ENCODE measurements at regions not wholly inside any gene's neighbourhood (a gene's known extent, or its start where the extent isn't known, plus 50 kb on each side); places are given as distances from the start of the nearest gene placed in this dataset.

DNA sequence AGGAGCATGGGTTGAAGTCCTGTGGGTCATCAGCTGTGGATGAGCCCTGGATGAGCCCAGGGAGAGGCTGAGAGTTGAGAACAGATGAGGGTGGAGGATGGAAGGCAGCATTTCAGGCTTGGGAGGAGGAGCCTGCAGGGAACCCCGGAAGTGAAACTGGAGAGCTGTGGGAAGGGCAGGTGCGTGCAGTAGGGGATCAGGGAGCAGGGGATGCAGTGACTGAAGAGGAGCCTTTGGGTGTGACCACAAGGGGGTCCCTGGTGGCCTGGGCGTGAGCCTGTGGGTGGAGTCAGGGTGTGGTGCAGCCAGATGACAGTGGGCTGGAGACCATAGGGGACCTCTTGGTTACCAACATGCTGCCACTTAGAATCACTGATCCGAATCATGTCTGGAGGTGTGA lies 115.5 kb downstream of the PAPOLA start:
- ATAC-seq = no peak
- no peak for DNase-seq

DNA sequence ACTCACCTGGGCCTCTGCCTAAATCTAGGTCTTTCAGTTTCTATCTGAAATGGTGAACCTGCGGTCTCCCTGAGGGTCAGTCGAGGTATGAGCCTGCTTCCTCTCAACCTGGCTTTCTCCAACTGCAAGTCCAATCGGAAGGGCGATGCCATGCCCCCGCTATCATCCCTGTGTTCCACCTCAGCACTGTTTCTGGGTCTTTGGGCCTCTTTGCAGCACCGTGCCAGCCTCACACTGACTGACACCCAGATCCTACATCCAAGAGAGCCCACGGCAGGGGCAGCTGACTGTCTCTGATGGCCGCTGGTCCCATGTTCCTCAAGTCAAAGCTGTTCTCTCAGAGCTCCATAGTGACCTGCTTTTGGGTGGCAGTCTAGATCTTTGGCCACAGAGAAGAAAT lies 120.7 kb downstream of the PAPOLA start:
- ATAC-seq = no peak
- DNase-seq = no peak

DNA sequence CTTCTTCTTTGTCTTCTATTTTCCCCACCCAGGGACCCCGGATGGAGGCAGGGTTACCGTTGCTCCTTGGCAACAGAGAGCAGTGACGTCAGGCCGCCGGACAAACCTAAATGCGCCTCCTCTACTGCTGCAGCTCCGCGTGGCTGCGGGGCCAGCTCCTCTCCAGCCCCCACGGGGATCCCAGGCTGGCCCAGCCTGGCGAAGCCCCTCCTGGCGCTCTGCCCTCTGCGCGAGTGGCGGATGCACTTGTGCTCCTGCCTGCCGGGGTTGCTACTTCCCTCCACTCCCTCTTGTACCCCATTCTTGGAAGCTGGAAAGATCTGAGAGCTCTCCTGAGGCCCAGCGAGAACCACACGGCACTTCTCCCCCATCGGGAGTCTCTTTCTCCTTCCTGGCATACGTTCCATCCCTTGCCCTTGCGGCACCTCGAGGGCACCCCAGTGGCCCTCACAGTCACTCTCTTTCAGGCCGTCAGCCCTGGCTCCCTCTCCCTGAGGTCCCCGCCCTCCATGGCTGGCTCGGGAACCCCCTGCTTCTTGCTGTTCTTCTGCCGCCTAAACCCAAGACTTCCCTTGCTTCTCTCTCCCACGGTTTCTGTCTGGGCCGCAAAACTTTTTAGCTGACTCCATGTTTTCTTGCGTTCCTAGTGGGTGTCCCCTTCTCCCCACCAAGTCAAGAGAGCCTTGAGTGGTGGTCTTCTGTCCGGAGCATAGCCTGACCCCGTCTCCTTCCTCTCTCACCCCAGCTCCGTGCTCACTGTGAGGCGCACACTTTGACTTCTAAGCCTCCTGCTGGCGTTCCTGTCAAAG lies 121.7 kb downstream of the PAPOLA start:
- ATAC-seq = no peak
- no peak for DNase-seq

DNA sequence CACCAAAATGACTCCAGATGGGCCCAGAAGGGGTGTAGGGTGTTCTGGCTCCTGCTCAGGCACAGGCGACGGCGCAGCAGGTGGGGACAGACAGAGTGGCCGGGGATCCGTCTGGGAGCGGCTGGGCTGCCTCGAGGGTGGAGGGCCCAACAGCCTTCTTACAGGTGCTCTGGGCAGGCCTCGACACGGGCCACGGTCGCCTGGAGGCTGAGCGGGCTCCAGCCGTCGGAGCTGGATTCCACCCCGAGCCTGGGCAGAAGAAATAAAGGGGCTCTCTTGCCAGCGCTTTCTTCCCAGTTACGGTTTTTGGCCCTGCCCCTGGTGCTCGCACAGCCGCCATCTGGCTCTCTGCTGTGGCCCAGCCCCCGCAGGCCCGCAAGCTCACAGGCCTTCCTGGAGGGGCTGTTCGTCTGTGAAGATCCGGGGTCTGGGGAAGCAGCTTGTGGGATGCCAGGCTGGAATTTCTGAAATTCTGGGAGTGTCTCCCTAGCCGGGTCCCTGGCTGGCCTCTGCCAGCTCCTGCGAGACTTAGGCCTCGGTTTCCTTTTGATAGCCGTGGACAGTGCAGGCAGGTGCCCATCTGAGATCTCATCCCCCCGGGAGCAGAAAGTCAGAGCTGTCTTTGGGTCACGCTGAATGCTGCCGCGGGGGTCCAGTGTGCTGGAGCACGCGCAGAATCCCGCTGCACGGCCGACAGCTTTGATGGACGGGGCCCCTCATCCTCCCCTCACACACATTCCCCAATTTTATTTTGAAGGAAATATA lies 122.7 kb downstream of the PAPOLA start:
- DNase-seq (no peak), ATAC-seq (no peak)

DNA sequence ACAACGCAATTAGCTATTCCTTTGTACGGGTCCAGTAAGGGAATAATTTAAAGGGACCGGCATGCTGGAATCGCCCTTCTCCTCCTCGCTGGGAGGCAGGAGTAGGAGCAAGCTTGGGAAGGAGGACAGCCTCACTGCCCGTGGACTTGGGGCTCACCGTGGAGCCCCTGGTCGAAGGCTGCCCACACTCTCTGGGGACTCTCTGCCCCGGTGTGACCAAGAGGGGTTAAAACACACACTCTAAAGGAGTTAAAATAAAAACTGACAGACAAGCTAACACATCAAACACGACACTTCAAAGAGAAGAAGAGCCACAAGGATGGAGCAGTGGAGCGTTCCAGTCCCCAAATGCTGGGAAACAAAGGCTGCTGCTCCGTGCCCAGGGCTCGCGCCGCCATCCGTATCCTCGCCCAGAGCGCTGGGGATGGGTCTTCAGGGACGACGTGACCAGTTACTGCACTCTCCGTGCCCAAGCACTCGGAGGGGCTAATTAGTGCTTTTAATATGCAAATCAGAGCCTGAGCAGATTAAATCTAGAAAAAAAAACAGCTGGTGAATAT lies 123.3 kb downstream of the PAPOLA start:
- DNase-seq (no peak), ATAC-seq (no peak)

DNA sequence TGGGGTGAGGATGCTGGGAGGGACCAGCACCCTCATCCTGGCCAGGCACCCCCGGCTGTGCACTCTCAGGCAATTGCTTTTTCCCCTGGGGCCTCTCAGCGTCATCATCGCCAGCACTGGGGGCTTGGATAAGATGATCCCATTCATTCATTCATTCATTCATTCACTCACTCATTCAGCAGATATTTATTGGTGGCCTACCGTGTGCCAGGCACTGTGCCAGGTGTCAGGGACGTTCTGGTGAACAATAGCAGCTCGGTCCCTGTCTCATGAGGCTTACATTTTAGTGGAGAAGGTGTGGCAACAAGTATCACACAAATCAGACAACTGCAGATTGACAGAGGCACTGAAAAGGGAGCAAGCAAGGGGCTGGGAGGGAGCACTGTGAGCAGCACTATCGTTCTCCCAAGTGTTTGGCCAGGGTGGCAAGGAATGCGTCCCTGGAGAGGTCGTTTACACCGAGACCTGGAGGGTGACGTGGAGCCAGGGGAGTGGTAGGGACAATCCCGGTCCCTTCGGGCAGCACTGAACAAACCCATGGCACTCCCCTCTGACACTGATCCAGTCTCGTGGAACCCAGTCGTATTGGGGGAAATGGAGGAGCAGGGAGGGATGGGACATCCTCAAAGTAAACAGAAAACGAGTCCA lies 124.1 kb downstream of the PAPOLA start:
- DNase-seq (no peak), ATAC-seq (no peak)

DNA sequence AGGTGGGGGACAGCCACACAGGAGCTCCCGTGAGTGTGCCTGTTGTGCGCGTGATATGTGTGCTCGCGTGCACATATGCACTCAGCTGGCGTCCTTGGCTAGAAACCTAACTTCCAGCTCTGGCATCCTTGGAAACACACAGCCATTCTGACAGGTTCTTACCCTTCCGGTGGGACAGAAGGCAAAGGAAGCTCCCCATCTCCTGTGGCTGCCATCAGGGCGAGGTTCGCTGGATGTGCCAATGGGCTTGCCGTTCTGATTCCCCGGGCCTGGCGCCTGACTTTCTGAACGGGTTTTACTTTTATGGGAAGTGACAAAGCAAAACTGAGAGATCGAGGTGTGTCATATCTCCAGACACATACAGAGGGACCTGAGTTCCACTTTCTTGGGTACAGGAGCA lies 124.7 kb downstream of the PAPOLA start:
- DNase-seq = no peak
- ATAC-seq = no peak

DNA sequence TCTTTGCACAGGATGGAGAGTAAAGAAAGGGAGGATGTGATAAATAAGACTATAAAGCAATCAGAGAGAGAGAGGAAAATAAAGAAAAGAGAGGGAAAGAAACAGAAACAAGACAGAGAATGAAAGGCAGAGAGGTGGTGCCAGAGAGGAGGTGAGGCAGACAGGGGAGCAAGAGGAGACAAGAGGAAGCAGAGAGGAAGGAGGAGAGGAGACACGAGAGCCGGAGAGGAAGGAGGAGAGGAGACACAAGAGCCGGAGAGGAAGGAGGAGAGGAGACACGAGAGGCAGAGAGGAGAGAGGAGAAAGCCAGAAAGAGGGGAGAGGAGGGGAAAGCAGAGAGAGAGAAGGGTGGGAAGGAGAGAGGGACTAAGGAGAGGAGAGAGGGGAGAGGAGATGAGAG lies 125.2 kb downstream of the PAPOLA start:
- no peak for ATAC-seq
- no peak for DNase-seq

DNA sequence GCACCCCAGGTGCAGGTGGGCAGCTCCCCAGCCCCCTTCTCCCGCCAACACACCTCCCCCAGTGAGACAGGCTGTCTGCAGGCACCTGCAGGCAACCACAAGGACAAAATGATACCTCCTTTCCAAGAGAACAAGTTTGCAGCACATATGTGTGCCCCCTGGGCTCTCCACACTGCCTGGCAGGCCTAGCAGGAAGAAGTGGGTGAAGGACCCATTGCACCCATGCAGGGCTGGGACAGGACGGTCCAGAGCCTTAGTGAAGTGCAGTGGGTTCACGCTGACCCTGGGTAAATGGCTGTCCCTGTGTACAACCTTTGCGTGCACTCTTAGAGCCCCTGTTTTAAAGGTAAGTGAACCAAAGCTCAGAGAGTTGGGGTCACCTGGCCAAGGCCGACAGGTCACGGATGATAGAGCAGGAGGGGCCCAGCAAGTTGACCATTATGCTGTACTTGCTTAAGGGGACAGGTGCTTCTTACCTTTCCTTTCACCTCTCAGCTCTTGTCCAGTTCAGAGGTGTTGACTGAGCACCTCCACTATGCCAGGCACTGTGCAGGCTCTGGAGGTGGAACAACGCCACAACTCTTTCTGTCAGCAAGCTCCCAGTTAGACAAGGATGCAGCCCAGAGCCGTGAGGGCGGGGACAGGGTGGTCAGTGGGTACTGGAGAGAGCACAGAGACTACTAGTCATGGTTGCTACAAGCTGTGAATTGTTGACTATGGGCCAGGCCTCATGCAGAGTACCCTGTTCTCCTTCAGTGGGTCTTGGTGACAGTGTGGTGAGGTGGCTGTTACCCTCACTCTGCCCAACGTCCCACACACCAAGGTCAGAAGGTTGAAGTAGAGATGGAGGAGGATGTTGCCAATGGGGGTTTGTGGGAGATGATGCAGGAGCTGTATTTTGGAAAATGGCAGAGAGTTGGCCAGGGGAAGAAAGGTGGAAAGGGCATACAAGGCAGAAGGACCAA lies 125.9 kb downstream of the PAPOLA start:
- no peak for ATAC-seq
- no peak for DNase-seq

DNA sequence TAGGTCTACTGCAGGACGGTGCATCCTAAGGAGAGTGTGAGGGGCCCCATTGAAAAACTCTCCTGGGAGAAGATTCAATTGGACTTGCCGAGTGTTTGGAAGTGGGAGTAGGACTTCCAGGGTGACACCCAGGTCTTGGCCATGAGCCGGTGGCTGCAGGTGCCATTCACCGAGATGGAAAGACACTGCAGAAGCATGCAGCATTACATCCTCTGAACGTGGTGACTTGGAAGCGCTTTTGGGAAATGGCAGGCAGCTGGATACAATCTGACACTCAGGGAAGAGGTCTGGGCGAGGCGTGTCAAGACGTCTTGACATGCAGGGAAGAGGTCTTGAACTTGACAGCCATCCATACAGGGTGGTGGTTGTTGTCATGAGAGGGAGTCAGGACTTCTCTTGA lies 126.9 kb downstream of the PAPOLA start:
- no peak for ATAC-seq

DNA sequence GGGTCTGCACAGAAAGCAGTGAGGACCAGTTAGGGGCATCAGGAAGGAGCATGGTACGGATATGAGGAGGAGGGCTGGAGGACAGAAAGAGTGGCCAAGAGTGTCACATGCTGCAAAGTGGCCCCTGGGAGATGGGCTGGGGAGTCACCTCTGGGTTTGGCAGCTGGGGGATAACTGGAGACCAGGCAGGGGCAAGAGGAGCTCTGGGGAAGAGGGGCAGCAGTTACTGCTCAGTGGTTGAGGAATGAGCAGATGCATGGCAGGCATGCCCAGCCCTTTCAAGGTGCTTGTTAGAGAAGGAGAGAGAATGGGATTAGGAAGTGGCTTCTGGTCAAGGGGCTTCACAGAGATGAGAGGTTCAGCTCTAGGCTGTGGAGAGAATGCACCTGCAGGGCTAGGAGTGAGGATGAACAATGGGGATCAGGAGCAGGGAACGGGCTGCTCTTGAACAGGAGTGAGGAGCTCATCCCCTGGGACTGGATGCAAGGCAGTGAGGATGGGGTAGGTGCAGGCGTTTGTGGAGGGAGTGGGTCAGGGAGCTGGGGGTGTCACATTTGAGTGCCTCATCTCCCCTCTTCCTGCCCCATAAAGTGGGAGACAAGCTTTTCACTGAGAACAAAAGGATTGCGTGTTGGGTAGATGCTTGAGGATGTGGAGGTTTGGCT lies 127.5 kb downstream of the PAPOLA start:
- DNase-seq (no peak), ATAC-seq (no peak)

More for the DNA sequence above, 126.9 kb downstream of the PAPOLA start:
- no peak for DNase-seq

DNA sequence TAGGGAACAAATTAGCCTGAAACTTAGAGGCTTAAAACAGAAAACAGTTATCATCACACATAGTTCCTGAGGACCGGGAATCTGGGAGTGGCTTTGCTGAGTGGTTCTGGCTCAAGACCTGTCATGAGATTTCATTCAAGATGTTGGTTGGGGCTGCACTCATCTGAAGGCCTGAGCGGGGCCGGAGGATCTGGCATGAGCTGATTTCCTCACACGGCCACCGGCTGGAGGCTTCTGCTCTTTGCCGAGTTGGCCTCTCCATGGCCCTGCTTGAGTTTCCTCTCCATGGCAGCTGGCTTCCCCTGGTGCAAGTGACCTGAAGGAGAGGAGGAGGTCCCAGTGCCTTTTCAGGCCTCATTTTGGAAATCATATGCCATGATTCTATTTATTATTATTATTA lies 128.1 kb downstream of the PAPOLA start:
- no peak for DNase-seq
- no peak for ATAC-seq

DNA sequence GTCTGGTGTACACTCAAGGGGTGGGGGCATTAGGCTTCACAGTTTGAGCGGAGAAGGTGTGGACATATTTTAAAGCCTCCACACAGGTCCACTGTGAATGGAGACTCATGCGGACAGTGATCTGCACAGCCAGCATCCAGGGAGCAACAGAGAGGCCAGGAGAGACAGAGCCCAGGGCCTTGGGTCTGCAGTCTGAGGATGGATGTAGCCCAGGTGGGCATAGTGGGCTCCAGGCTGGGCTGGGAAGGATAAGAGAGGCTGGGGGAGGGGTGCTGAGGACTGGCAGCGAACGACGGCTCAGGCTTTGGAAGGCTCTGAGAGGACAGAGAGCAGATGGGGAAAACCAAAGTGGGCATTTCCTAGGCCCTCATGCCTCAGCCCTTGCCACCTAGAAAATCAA lies 128.8 kb downstream of the PAPOLA start:
- ATAC-seq (no peak), DNase-seq (no peak)

DNA sequence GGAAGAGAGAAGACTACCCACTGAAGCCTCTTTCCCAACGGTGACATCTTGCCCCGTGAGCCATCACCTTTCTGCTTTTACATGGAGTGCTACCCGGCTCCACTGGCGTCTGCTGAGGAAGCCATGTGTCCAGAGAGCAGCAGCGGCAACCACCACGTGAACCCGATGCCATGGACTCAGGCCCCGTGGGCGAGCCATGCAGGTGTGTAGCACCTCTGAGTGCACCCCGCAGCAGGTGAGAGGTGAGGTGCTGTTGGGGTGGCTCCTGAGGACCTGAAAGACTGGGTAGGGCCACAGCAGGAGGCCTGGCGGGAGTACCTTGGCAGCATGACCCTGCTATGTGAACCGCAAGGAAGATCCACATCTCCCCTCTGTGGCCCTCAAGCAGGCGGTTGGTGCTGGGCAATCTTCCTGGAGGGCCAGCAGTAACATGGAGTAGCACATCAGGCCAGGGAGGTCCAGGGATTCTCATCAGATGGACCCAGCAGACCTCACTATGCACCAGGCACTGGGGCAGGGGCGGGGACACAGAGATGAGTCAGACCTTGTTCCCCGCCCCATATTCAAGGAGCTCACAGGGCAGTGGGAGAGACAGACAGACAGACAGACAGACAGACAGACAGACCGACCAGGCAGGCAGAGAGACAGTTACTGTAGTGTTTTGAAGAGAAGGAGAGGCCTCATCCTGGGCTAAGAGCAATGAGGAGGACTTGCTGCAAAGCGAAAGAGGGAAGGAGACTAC lies 129.6 kb downstream of the PAPOLA start:
- ATAC-seq (no peak), DNase-seq (no peak)

DNA sequence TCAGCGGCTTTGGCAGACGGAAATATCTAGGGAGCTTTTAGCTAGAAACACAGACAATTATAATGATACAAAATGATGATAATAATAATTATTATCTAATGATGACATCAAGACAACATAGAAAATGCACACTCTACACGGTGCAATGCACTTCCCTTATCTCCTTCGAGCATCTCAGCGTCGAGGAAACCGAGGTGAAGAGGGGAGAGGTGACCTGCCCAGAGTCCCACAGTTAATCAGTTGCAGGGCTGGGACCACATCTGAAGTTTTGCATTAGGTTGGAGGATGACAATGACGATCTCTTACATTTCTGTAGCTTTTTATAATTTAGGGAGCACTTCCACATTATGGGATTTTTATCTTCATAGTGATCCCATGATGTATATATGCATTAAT lies 130.2 kb downstream of the PAPOLA start:
- no peak for DNase-seq

DNA sequence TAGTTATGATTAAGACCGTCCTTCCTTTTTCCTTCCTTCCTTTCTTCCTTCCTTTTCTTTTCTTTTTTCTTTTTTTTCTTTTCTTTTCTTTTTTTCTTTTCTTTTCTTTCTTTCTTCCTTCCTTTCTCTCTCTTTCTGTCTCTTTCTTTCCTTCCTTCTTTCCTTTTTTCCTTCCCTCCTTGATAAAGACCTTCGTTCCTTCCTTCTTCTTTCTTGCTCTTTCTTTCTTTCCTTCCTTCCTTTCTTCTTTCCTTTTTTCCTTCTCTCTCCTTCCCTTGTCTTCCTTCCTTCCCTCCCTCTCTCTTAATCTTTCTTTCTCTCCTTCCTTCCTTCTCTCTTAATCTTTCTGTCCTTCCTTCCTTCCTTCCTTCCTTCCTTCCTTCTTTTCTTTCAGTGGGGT lies 130.9 kb downstream of the PAPOLA start:
- ATAC-seq (no peak), DNase-seq (no peak)

More for the DNA sequence above, 130.2 kb downstream of the PAPOLA start:
- ATAC-seq = no peak

DNA sequence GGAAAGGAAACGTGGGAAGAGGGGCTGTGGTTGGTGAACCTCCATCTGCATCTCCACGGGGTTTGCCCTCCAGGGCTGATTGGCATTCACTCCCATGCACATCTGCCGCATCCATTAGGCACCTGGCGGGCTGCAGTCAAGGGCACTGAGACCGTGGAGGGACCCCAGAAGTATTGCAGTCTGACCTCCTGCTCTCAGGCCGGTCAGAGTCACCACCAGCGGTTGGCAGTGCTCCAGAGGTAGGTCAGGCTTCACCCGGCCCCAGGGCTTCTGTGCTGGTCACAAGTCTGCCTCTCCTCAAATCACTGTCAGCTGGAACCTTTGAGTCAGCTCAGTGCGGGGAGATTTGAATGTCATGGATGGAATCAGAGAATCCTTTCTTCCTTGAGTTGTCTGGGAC lies 132.3 kb downstream of the PAPOLA start:
- ATAC-seq = no peak
- no peak for DNase-seq

DNA sequence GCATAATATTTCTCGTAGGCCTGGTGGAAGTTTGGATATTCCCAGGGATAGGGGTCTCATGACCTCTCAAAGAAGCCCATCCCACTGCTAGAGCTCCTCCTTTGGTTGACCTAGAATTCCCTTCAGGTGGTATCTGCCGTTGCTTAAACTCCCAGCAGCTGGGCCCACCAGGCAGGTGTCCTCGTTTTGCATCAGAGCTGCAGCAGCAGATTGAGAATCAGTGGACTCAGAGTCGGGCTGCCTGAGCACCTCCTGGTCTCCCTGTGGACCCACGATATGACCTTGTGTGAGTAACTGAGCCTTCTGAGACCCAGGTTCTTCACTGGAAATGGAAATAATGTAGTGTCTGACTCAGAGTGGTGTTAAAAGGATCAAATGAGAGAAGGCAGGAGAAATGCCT lies 132.7 kb downstream of the PAPOLA start:
- no peak for ATAC-seq
- DNase-seq = no peak

DNA sequence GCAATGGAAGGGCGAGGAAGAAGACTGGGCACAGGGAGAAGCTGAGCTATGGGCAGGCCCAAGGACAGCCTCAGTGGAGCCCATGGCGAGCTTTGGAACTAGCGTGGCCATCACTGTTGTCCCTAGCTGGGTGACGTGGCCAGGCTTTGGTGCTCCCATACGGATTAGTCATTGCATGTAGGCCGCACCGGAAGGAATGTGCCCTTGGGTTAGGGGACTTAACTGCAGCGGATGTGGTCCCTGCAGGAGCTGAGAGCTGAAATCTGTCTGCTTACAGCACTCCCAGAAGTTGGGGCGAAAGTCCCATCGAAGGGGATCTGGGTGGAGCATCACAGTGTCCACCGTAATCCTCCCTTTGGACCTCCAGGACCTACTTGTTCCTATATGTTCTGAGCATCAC lies 133.7 kb downstream of the PAPOLA start:
- DNase-seq = no peak

DNA sequence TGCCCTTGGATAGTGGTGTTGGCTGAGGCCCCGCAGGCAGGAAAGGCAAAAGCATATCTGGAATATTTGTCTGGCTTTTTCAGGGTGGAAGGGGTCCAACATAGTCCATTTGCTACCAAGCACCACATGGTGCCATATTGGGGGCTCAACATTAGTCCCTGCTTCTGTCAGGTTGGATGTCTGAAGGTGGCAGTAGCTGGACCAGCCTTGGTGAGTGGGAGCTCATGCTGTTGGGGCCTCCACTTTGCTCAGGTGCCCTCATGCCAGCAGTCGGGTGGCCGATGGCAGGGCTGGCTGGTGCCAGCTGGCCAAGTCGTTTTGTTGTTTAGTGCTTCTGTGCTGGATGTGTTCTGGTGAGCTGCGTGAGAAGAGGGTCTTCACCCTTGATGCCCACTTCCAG lies 135.3 kb downstream of the PAPOLA start:
- DNase-seq = no peak
- no peak for ATAC-seq

More for the DNA sequence above, 133.7 kb downstream of the PAPOLA start:
- no peak for ATAC-seq
